GM18519 (cell line): ENCODE measurements at regions not wholly inside any gene's neighbourhood (a gene's known extent, or its start where the extent isn't known, plus 50 kb on each side); places are given as distances from the start of the nearest gene placed in this dataset.
"Not testable (repeated sequence)": the region's sequence is repeated elsewhere in the genome, so short reads cannot be mapped to it uniquely, and the experiment has no call there.

Experiments used
- ATAC-seq: cut with Tn5 transposase; IDR thresholded peaks from one replicate; pipeline ENCODE4 v1.9.1; 2021; ENCODE audit warnings: mild to moderate bottlenecking, moderate library complexity; ENCODE audit not compliant: unreplicated experiment, low FRiP score

GRCh38 chr7:17043012-17043877 lies 161.5 kb upstream of the AGR3 start:
- ATAC-seq = no peak

DNA sequence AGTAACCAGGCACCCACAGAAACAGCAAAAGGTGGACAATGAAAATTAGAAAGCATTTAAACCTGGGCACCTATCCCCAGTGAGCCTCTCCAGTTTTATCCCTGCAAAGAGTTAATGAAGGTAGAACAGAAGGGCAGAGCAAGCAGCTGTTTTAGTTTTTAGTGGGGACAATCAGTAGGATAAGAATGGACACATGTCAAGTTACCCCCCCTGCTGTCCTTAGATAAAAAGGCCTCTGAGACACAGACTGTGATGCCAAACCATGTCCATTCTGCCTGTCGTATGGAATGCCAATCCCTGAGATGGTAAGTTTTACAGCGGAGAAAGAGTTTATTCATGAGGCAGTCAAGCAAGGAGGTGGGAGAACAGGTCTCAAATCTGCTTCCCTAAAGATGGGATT lies 162.6 kb upstream of the AGR3 start:
- no peak for ATAC-seq

- ATAC-seq = no peak
Measured at GRCh38 chr7:17044861-17045260, 163.1 kb upstream of the AGR3 start.

- no peak for ATAC-seq
Measured at GRCh38 chr7:17046259-17046658, 164.5 kb upstream of the AGR3 start.

- ATAC-seq = no peak
Measured at GRCh38 chr7:17046666-17047065, 164.9 kb upstream of the AGR3 start.

GRCh38 chr7:17053164-17053563 lies 171.4 kb upstream of the AGR3 start:
- not testable (repeated sequence) for ATAC-seq

- no peak for ATAC-seq
Measured at GRCh38 chr7:17054206-17054605, 172.4 kb upstream of the AGR3 start.

DNA sequence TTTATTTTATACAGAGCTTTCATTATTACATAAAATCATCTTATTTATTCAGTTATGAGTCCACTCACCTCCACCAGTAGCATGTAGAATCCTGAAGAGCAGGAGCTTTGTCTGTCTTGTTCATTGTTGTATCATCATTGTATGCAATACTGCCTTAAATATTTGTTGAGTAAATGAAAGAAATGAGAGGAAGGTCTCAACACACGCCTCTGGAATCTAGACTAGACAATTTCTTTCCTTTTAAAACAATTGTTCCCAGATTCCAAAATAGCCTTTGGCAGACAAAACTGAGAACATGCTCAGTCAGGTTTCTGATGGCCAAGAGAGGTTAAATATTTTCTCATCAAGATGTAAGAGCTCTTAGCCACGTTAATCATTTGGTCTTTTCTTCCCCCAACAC lies 173.1 kb upstream of the AGR3 start:
- ATAC-seq = no peak

DNA sequence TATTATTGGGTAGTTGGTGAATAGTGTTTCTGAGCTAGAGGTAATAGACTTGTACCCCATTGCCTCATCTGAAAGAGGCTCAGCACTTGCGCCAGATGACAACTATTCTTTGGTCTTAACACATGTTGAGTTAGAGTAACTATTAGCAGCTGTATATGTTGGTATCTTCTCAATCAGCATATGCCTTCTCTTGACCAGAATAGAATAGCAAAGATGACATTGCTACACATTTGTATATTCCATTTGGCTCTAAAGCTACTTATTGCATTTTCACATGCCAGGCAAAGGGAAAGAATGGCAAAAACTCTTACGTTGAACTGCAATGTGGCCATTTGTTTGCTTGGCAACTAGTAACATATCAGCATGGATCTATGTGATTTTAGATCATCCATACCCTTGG lies 173.8 kb upstream of the AGR3 start:
- ATAC-seq = no peak

DNA sequence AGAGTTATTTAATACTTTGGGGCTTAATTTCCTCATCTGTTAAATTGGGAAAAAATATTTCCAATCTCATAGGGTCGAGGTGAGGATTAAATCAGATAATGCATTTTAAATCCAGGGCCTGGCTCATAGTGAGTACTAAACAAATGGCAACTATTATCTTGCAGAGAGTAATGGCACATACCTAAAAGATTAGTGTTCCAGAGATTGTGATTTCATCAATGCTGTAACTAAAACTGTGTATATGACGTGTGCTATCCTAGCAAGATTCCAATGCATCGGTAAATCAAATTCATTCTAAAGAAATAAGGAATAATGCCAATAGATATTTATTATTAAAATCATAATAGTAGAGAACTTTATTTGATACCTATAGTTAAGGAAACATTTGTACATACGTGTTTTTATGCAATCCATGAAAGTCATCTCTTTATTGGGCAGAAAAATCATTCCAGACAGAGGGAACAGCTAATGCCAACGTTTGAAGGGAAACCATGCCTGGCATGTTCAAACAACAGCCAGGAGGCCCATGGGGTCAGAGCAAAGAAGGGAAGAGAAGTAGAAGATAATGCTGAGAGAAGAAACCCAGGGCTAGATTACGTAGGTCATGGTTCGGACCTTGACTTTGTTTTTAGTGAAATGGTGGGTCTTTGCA lies 174.8 kb upstream of the AGR3 start:
- no peak for ATAC-seq

DNA sequence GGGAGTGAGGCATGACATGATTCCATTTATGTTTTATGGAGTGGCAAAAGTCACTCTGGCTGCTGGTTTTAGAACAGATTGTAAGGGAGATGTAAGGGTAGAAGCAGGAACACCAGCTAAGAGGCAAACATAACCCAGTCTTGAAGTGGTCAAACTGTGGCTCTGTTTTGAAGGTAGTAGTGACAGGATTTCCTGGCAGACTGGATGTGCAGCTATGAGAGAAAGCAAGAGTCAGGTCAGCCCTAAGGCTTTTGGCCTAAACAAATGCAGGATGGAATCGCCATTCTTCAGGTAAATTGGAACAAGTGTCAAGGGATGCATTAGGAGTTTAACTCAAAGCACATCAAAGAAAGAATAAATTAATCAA lies 175.3 kb upstream of the AGR3 start:
- no peak for ATAC-seq

DNA sequence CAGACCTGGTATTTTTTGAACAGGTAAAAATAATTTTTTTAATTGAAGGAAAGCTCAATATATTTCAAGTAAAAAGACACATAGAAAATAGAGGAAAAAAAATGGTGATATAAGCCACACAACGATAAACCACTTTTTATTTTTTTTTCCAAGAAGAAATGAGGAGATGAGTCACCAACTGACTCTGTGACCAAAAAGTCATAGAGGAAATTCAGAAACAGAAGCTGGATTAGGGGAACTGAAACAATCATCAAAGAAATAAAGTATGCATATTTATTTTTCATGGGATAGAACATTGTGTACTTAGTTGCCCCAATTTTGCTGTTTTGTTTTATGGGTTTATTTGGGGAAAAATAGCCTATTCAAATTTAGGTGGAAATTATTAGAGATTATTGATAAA lies 176.8 kb upstream of the AGR3 start:
- no peak for ATAC-seq

DNA sequence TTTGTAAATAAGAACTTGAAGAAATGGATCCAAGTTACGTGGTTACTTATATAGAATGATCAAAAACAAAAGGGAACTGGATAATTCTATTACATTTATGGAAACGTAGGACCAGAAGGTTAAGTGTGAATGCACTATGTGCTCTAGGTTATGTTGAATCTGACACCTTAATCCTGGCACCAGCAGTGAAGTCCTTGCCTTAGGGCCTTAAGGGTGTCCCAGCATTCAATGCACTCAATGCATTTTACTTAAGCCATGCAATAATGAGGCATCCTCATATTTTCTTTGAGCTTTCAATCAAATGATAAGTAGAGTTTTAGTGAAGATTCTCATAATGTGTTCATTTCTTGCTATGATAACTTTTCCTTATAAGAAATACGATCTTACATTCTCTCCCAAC lies 178.3 kb upstream of the AGR3 start:
- ATAC-seq = no peak

GRCh38 chr7:17061443-17061842 lies 179.7 kb upstream of the AGR3 start:
- no peak for ATAC-seq

GRCh38 chr7:17062151-17063044 lies 180.6 kb upstream of the AGR3 start:
- ATAC-seq = no peak

DNA sequence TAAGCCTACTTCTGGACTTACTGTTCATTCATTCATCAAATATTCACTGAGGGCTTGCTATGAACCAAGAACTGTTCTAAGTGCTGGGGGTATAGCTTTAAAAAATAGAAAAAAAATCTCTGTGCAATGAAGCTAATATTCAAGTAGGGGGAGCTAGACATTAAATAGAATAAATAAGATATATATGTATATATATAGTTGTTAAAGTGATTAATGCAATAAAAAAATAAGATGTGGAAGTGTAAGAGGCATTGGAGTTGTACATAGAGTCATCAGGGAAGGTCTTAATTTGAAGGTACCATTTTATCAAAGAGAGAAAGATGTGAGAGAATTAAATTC lies 181.2 kb upstream of the AGR3 start:
- ATAC-seq = no peak

DNA sequence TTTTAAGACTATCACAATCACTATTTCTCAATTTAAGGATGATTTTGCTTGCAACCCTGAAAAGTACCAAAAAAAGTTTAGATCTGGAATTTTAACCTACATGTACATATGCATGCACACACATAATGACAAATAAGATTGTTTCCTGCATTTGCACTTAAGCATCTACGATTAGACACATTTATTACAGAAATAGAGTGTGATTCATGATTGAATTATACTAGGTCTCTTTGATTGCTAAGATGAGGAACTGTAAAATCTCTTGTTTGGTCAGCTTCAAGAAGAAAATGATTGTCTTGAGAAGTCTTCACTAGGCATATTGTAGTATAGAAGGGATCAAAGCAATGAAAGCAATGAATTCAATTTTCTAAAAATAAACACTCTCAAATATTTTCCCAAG lies 185.9 kb upstream of the AGR3 start:
- ATAC-seq = no peak

- ATAC-seq = no peak
Measured at GRCh38 chr7:17069146-17069545, 187.4 kb upstream of the AGR3 start.

DNA sequence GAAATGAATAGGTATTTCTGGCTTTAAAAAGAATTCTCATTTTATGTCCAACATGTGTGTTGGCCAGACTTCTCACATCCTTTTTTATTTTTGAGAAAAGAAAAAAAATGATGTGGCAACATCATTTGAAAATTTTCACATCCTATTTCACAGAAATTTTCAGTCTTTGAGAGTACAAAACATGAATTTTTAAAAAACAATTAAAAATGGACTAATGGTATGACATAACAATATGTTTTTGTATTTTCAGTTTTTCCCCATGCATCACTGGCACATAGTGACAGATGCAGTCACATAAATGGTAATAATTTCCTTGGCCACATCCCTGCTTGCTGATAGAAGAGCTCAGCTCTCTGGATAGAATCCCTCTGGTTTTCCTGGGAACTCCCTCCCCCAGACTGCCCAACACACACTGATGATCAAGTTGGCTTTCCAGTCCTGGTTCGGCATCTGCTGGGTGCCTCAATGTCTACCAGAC lies 188.5 kb upstream of the AGR3 start:
- no peak for ATAC-seq

GRCh38 chr7:17071866-17072265 lies 190.1 kb upstream of the AGR3 start:
- ATAC-seq = peak; percentile 66

DNA sequence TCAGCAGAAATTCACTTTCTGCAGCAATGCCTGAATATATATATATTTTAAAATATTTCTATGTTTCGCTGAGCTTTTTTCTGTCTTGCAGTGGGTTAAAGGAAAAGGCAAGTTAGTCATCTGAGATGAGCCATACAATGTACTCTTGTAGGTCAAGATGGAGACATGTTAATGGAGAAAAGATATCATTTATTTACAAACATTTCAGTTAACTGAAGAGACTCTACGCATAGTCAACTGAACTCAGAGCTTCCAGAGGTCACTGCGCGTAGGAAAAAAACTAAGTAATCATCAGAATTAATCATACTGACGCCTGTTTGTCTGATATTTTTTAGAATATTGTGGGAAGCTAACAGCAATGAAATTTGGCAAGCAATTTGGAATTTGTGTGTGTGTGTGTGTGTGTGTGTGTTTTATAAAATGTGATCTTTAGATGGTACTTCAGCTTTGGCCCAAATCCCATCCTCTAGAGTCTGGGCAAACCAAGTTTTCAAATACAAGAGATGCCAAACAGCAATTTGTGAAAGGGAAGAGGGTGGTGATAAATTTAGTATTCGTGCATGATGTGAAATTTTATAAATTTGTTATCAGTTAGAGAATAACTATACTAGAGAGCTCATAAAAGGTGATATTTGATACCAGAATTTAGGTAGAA lies 193.9 kb upstream of the AGR3 start:
- ATAC-seq = no peak
